DOHH2 (cell line): ENCODE measurements at regions not wholly inside any gene's neighbourhood (a gene's known extent, or its start where the extent isn't known, plus 50 kb on each side); places are given as distances from the start of the nearest gene placed in this dataset.

Experiments
- H3F3A ChIP-seq: fragments of 200-600 bp; sonication (generic), shearing (Covaris generic); 2 replicates; pipeline ENCODE4 v1.6.0; 2016; ENCODE audit warnings: antibody characterized with exemption, mild to moderate bottlenecking; ENCODE audit not compliant: control insufficient read depth, insufficient read depth
- H3K27ac ChIP-seq: fragments of 200-600 bp; sonication (generic); 2 replicates; pipeline ENCODE4 v1.5.1; 2014; ENCODE audit warnings: low read depth, mild to moderate bottlenecking, low read length, moderate library complexity
- H3K27me3 ChIP-seq: fragments of 200-600 bp; sonication (generic); 2 replicates; pipeline ENCODE4 v1.6.1; 2014; ENCODE audit warnings: mild to moderate bottlenecking, low read length, mixed read lengths; ENCODE audit not compliant: control insufficient read depth
- H3K36me3 ChIP-seq: fragments of 200-600 bp; sonication (generic); 2 replicates; pipeline ENCODE4 v1.6.1; 2014; ENCODE audit warnings: mild to moderate bottlenecking, low read length, moderate library complexity, mixed read lengths; ENCODE audit not compliant: control insufficient read depth
- H3K4me1 ChIP-seq: fragments of 200-600 bp; sonication (generic); 2 replicates; pipeline ENCODE4 v1.6.1; 2014; ENCODE audit warnings: mild to moderate bottlenecking, low read length, mixed read lengths; ENCODE audit not compliant: control insufficient read depth
- H3K4me2 ChIP-seq: fragments of 200-600 bp; sonication (generic); 2 replicates; pipeline ENCODE4 v1.6.0; 2014; ENCODE audit warnings: mild to moderate bottlenecking, low read length, moderate library complexity
- H3K4me3 ChIP-seq: fragments of 200-600 bp; sonication (generic); 2 replicates; pipeline ENCODE4 v1.5.1; 2014; ENCODE audit warnings: mild to moderate bottlenecking, low read length, mixed read lengths
- H3K79me2 ChIP-seq: fragments of 200-600 bp; sonication (generic); 2 replicates; pipeline ENCODE4 v1.6.1; 2014; ENCODE audit warnings: mild to moderate bottlenecking, low read length, mixed read lengths; ENCODE audit not compliant: control insufficient read depth
- H3K9me2 ChIP-seq: fragments of 200-600 bp; sonication (generic); replicated peaks from 2 replicates; pipeline ENCODE4 v1.6.1; 2014; ENCODE audit warnings: mild to moderate bottlenecking, low read length, mixed read lengths; ENCODE audit not compliant: control insufficient read depth
- H3K9me3 ChIP-seq: fragments of 200-600 bp; sonication (generic); 2 replicates; pipeline ENCODE4 v1.6.1; 2014; ENCODE audit warnings: antibody characterized with exemption, low read length, mixed read lengths; ENCODE audit not compliant: control insufficient read depth, insufficient read depth
- H4K20me1 ChIP-seq: fragments of 200-600 bp; sonication (generic); 2 replicates; pipeline ENCODE4 v1.6.0; 2014; ENCODE audit warnings: low read depth, mild to moderate bottlenecking, antibody characterized with exemption, low read length, moderate library complexity; ENCODE audit not compliant: control insufficient read depth, insufficient read depth
- CTCF ChIP-seq: fragments of 200-600 bp; sonication (generic); IDR thresholded peaks from one replicate; pipeline ENCODE4 v1.5.1; 2014; ENCODE audit warnings: antibody characterized with exemption, mild to moderate bottlenecking, low read depth, low read length; ENCODE audit not compliant: poor library complexity, severe bottlenecking
- EZH2phosphoT487 ChIP-seq: fragments of 200-600 bp; sonication (generic); IDR thresholded peaks from 2 replicates; pipeline ENCODE4 v1.6.1; 2017; ENCODE audit warnings: borderline replicate concordance, mild to moderate bottlenecking, antibody characterized with exemption, low read length, moderate library complexity, mixed read lengths

- Histone ChIP-seq H3K27ac (no peak overlapping the region), H3K27me3 (no peaks in the 10 kb centered on the region), H3K4me2 (no peak overlapping the region), H3F3A (no peaks in the 10 kb centered on the region), H3K79me2 (no peaks in the 10 kb centered on the region), H3K9me3 (no peaks in the 10 kb centered on the region), H3K4me3 (no peak overlapping the region), H3K9me2 (no peaks in the 10 kb centered on the region), H3K4me1 (no peaks in the 10 kb centered on the region), H3K36me3 (no peaks in the 10 kb centered on the region), H4K20me1 (no peaks in the 10 kb centered on the region)
- TF ChIP-seq EZH2phosphoT487: no peak
- no peak for TF ChIP-seq CTCF
Measured at GRCh38 chrX:9383655-9384054, 81.2 kb upstream of the TBL1X start.

- no peak overlapping the region for H3K4me2 ChIP-seq
- no peaks in the 10 kb centered on the region for H3F3A ChIP-seq
- H3K4me3 ChIP-seq: no peak overlapping the region
- TF ChIP-seq CTCF (no peak), EZH2phosphoT487 (no peak)
- H4K20me1 ChIP-seq: no peaks in the 10 kb centered on the region
- H3K27ac ChIP-seq: no peak overlapping the region
- no peaks in the 10 kb centered on the region for H3K4me1 ChIP-seq
- H3K9me3 ChIP-seq: no peaks in the 10 kb centered on the region
- no peaks in the 10 kb centered on the region for H3K9me2 ChIP-seq
- H3K27me3 ChIP-seq: no peaks in the 10 kb centered on the region
- no peaks in the 10 kb centered on the region for H3K79me2 ChIP-seq
- no peaks in the 10 kb centered on the region for H3K36me3 ChIP-seq
Measured at GRCh38 chrX:9388450-9388849, 76.4 kb upstream of the TBL1X start.

GRCh38 chrX:9390121-9390520 is 74.7 kb upstream of the TBL1X start:
- Histone ChIP-seq H3K9me3 (no peaks in the 10 kb centered on the region), H3K79me2 (no peaks in the 10 kb centered on the region), H3K27me3 (no peaks in the 10 kb centered on the region), H3K4me3 (no peak overlapping the region), H3K4me1 (no peaks in the 10 kb centered on the region), H3K9me2 (no peaks in the 10 kb centered on the region), H4K20me1 (no peaks in the 10 kb centered on the region), H3K27ac (no peak overlapping the region), H3K36me3 (no peaks in the 10 kb centered on the region), H3F3A (no peaks in the 10 kb centered on the region), H3K4me2 (no peak overlapping the region)
- TF ChIP-seq EZH2phosphoT487 (no peak), CTCF (no peak)
